ENCODE measurements at regions not wholly inside any gene's neighbourhood (a gene's known extent, or its start where the extent isn't known, plus 50 kb on each side); places are given as distances from the start of the nearest gene placed in this dataset.

DNA sequence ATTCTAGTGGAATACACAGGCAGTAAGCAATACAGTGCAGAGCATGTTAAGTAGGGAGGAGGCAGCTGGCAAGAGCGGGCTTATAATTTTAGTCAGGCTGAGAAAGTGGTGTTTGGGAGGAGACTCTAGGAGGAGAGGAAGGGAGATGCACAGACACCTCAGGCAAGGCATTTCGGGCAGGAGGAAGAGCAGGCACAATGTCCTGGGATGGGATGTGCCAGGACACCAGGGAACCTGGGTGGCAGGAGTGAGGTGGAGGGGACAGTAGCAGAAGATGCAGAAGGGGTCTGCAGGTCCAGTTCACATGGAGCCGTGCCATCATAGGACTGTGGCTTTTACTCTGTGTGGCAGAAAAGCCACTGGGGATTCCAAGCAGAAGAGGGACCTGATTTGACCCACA, 143.7 kb upstream of the FSTL4 start:
- no TSS peak for BruUV-seq (replicated peaks)

DNA sequence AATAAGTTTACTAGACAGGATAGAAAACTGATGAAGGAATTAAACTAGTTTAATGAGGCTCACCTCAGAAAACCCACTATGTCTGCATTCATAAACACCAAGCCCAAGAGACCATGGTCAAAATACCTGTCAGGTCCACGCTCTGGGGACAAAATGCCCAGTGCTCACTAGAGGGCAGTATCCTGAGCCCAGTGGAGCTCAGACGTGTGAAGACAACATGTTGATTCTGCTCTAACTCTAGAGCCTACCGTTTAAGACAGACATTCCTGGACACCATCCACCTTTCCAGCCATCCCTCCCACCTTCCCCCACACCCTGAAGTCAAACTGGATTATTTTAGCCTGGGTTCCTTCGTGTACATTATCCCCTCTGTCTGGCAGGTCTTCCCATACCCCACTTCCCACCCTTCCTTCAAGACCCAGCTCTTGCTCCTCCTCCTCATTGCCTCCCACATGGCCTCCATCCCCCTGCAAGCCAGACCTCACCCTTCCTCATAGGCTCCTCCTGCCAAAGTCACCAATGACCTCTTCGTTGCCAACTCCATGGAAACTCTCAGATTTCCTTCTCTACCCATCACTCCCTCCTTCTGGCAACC, 142.3 kb upstream of the FSTL4 start:
- DNase-seq (ENCODE audit: low spot score) = peak; percentile 41
- intact Hi-C loops (cut with micrococcal nuclease; ENCODE audit: unreplicated experiment) = loop anchor here (10.0 kb wide), 1 partner anchor 190 kb away; no protein-coding TSS in a partner anchor
- no peaks in the 10 kb centered on the region for H3K4me1 ChIP-seq (ENCODE audit: insufficient read depth, low read length, poor library complexity, severe bottlenecking)
- BruUV-seq (replicated peaks) = no TSS peak
- no peaks in the 10 kb centered on the region for H3K36me3 ChIP-seq (ENCODE audit: insufficient read depth, low read length, poor library complexity, severe bottlenecking)
- no peaks in the 10 kb centered on the region for H3K27me3 ChIP-seq (replicated peaks; ENCODE audit: insufficient read depth, low read depth, low read length, poor library complexity)
- POLR2A ChIA-PET (ENCODE audit: low non-redundant PET) = no interaction called here
- CTCF ChIA-PET = no interaction called here
- H3K27ac ChIP-seq (ENCODE audit: low read depth, low read length, poor library complexity, severe bottlenecking) = no peak overlapping the region
- no peak for TF ChIP-seq EZH2 (IDR thresholded peaks at IDR 0.05; ENCODE audit: borderline replicate concordance, low read depth, low read length, poor library complexity, severe bottlenecking)
- TF ChIP-seq, protein P1, sequence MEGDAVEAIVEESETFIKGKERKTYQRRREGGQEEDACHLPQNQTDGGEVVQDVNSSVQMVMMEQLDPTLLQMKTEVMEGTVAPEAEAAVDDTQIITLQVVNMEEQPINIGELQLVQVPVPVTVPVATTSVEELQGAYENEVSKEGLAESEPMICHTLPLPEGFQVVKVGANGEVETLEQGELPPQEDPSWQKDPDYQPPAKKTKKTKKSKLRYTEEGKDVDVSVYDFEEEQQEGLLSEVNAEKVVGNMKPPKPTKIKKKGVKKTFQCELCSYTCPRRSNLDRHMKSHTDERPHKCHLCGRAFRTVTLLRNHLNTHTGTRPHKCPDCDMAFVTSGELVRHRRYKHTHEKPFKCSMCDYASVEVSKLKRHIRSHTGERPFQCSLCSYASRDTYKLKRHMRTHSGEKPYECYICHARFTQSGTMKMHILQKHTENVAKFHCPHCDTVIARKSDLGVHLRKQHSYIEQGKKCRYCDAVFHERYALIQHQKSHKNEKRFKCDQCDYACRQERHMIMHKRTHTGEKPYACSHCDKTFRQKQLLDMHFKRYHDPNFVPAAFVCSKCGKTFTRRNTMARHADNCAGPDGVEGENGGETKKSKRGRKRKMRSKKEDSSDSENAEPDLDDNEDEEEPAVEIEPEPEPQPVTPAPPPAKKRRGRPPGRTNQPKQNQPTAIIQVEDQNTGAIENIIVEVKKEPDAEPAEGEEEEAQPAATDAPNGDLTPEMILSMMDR (conservative IDR thresholded peaks at IDR 0.05; ENCODE audit: low read depth, low read length) = peak; percentile 77
- H3K4me3 ChIP-seq (ENCODE audit: low read depth, low read length, poor library complexity, severe bottlenecking) = no peak overlapping the region
- no peaks in the 10 kb centered on the region for H3K9me3 ChIP-seq (ENCODE audit: low read depth, low read length, poor library complexity, severe bottlenecking)

More for the DNA sequence above, 143.7 kb upstream of the FSTL4 start:
- Histone ChIP-seq H3K36me3 (ENCODE audit: insufficient read depth, low read length, poor library complexity, severe bottlenecking) (no peaks in the 10 kb centered on the region), H3K27me3 (replicated peaks; ENCODE audit: insufficient read depth, low read depth, low read length, poor library complexity) (no peaks in the 10 kb centered on the region), H3K4me1 (ENCODE audit: insufficient read depth, low read length, poor library complexity, severe bottlenecking) (no peaks in the 10 kb centered on the region), H3K4me3 (ENCODE audit: low read depth, low read length, poor library complexity, severe bottlenecking) (no peak overlapping the region), H3K9me3 (ENCODE audit: low read depth, low read length, poor library complexity, severe bottlenecking) (no peaks in the 10 kb centered on the region), H3K27ac (ENCODE audit: low read depth, low read length, poor library complexity, severe bottlenecking) (no peak overlapping the region)
- no peak for DNase-seq (ENCODE audit: low spot score)
- no peak for TF ChIP-seq EZH2 (IDR thresholded peaks at IDR 0.05; ENCODE audit: borderline replicate concordance, low read depth, low read length, poor library complexity, severe bottlenecking)
- TF ChIP-seq, protein P1 (conservative IDR thresholded peaks at IDR 0.05; ENCODE audit: low read depth, low read length) = no peak
- ChIA-PET POLR2A (ENCODE audit: low non-redundant PET) (no interaction called here), CTCF (no interaction called here)
- intact Hi-C loops (cut with micrococcal nuclease; ENCODE audit: unreplicated experiment) = loop anchor here (10.0 kb wide), 1 partner anchor 189 kb away; no protein-coding TSS in a partner anchor

GRCh38 chr5:133753856-133754255, 141.5 kb upstream of the FSTL4 start:
- intact Hi-C loops (cut with micrococcal nuclease; ENCODE audit: unreplicated experiment) = loop anchor here (10.0 kb wide), 1 partner anchor 191 kb away; no protein-coding TSS in a partner anchor
- no peaks in the 10 kb centered on the region for H3K36me3 ChIP-seq (ENCODE audit: insufficient read depth, low read length, poor library complexity, severe bottlenecking)
- POLR2A ChIA-PET (ENCODE audit: low non-redundant PET) = no interaction called here

More at GRCh38 chr5:133753856-133754255, 141.5 kb upstream of the FSTL4 start:
- Histone ChIP-seq H3K4me1 (ENCODE audit: insufficient read depth, low read length, poor library complexity, severe bottlenecking) (no peaks in the 10 kb centered on the region), H3K27ac (ENCODE audit: low read depth, low read length, poor library complexity, severe bottlenecking) (no peak overlapping the region), H3K4me3 (ENCODE audit: low read depth, low read length, poor library complexity, severe bottlenecking) (no peak overlapping the region), H3K27me3 (replicated peaks; ENCODE audit: insufficient read depth, low read depth, low read length, poor library complexity) (no peaks in the 10 kb centered on the region), H3K9me3 (ENCODE audit: low read depth, low read length, poor library complexity, severe bottlenecking) (no peaks in the 10 kb centered on the region)
- no peak for TF ChIP-seq EZH2 (IDR thresholded peaks at IDR 0.05; ENCODE audit: borderline replicate concordance, low read depth, low read length, poor library complexity, severe bottlenecking)
- TF ChIP-seq, protein P1 (conservative IDR thresholded peaks at IDR 0.05; ENCODE audit: low read depth, low read length) = no peak
- CTCF ChIA-PET = no interaction called here
- no TSS peak for BruUV-seq (replicated peaks)
- DNase-seq (ENCODE audit: low spot score) = peak; percentile 6
